ENCODE measurements at regions not wholly inside any gene's neighbourhood (a gene's known extent, or its start where the extent isn't known, plus 50 kb on each side); places are given as distances from the start of the nearest gene placed in this dataset.

DNA sequence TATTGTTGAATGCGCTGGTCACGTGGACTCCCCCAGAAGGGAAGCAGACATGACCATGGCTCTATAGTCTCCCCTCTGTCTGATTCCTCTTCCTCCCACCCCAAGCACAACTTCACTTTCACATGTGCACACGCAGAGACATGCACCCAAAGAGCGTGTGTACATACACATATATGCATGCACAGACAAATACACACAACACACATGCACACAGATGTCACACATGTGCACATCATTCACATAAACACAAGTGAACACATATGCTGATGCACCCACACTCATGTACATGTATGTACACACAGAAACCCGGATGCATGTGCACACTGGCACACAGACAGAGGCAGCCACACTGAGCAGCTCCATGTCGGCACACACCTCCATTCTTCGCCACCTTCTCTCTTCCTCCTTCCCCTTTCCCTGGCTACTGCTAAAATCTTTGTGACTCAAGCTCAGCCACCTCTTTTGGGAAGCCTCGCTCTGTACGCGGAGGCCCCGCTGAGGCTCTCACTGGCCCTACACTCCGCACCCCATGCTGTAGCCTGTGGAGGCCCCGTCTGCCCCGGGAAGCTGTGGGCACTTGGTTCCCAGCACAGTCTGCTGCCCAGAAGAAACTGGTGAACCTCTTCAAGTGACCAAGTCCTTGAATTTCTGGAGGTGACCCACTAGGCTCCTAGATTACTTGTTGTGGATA, 101.6 kb upstream of the TEX51 start:
- no peak for DNase-seq

DNA sequence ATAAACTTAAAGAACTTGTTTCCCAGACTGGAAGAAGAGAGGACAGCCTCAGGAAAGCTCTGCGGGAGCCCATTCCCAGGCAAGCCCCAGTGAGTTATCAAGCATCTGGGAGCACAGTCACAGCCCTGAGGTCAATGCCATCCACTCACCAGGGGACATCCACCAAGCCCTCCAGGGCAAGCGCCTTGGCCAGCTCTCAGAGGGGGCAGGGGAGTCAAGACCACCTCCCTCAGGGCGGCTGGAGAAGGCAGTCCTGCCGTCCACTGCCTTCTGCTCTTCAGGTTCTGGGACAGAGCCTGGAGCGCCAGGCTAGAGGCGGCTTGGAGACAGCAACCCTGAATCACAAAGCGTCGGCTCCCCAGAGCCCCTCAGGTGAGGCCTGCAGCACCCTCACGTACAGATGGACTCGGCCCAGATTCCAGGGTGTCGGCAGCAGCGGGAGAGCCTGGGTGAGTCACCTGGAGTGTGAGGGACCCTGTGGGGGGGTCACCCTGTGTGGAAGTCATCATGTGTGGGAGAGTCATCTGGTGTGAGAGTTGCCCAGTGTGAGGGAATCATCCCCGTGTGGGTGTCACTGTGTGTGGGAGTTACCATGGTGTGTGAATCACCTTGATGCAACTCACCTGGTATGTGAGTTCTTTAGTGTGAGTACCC, 100.9 kb upstream of the TEX51 start:
- no peak for DNase-seq

DNA sequence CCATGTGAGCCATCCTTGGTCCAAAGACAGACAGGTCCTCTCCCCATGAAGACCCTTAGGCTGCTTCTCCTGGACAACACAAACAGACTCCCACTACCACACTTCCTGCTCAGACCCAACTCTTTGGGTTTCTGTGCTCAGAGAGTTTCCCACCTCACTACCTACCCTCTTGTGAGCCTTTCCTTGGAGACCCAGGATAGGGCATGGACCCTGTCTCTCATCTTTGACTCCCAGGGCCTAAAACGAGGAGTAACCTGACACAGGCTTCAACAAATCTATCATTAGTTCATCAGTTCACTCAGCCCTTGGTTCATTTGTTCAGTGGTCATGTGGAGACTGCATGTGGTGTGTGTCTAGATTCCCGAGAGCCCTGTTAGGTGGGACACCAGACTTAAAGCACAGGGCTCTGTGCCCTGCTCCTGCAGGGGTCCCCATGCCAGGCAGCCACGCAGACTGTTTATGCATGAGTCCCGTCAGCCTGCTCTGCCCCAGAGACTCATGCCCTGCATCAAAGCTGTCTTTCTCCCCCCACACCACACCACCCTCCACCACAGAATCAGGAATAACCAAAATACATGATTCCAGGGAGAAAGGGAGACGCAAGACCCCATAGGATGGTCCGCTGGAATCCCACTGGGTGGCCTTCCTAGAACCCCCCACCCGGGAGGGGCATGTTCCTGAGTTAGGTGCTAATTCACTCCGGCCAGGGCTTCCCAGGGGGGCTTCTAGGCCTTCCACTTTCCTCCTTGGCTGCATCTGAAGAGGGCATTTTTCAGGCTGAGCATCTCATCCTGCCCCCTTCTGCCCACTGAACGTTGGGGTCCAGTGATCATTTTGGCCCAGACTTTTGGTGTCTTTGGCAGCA, 100.2 kb upstream of the TEX51 start:
- no peak for DNase-seq

DNA sequence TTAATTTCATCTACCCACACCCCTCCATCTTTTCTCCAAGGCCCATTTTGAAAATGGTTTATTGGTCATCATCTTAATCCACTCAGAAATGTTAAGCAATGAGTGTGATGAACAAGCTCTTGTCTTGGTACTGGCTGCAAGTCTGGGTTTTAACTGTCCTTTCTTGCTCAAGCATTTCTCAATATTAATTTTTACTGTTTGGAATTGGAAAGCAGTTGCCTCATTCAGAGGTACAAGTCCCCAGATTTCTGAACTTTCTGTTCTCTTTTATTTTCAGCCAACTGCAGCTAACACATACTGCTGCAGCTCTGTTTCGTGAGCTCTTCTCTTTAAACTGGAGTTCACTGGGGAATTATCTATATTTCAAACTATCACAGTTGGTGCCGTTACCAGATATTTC, 99.4 kb upstream of the TEX51 start:
- no peak for DNase-seq

DNA sequence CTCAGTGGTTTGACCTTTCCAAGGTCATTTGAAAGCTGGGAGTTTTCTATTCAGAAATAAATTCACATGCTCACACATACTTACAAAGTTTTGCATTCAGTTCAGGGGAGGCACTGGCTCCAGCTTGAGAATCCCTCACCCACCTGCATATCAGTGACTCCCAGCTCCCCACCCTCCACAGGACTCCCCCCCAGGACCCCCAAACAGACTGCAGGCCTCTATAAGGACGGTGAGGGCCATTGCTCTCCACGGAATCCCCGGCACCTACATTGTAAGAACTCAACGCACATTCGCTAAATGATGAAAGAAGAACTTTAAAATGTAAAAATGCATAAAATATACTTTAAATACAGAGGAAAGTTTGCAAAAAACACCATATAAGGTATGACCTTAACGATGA, 97.2 kb upstream of the TEX51 start:
- no peak for DNase-seq

DNA sequence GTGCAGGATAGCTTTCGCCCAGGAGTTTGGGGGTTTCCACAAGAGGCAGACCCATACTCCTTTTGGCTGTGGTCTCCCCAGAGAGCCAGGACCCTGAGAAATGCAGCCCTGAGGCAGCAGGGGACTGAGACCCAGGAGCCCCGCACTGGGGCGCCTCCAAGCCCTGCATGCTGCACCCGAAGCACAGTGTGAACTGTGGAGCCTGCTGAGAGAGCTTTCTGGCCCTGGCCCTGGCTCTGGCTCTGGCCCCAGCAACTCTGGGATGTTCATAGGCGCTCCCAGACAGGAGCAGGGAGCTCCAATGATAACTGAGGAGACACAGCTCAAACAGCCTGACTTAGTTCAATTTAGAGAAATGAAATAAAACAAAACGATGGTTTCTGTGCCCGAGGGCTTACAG, 96.4 kb upstream of the TEX51 start:
- no peak for DNase-seq

DNA sequence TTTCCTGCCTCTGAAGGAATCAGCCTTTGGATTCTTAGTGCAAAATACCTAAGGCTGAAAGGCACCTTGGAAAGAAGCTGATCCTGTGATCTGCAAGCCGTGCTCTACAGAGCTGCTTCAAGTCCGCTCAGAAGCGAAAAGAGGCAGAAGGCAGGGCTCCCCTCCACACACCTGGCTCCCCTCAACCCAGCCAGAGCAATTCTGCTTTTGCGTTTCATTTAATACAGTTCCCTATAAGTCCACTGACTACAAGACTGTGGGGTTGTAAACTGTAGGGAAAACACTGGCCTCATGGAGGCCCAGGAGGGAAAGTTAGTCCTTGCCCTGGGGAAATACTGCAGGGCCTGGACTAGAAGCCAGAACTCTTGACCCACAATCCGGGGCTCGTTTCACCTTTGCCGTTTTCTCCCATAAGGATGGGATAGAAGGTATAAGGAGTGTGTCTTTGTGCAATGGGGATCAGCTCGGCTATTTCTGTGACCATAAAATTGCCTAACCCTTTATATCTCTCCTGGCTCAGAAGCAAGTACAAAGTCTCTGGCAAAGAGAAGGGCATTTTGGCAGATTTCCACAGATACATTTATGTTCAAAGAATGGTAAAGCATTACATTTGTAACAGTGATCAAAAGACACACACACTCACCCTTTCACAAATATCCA, 95.8 kb upstream of the TEX51 start:
- no peak for DNase-seq

DNA sequence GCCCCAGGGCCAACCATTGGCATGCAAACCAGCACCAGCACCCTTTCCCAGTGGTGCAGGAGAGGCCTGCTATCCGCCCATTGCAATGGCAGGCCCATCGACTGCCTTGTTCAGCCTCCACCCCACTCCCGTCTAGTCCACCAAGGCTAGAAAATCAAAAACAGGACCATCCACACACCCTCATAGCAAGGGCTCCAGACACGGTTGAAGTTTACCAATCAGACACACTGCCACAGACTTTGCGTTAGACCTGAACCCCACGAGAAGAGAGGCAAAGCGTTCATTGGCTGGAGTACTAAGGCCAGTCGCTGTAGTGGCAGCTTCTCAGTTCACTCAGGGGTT, 95.3 kb upstream of the TEX51 start:
- DNase-seq, result no peak

DNA sequence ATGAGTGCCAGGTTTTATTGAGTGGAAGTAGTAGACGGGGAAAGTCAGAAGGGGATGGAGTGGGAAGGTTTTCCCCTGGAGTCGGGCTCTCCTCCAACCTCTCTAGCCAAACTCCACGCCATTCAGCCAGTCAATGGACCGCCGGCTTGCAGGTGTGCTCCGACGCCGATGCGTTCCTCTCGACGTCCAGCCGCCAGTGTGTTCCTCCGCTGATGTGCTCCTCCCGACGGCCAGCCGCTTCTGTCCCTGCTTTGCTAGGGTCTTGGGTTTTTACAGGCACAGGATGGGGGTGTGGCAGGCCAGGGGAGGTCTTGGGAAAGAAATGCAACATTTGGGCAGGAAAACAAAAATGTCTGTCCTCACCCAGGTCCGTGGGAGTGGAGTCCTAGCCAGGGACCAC, 94.3 kb upstream of the TEX51 start:
- no peak for DNase-seq

DNA sequence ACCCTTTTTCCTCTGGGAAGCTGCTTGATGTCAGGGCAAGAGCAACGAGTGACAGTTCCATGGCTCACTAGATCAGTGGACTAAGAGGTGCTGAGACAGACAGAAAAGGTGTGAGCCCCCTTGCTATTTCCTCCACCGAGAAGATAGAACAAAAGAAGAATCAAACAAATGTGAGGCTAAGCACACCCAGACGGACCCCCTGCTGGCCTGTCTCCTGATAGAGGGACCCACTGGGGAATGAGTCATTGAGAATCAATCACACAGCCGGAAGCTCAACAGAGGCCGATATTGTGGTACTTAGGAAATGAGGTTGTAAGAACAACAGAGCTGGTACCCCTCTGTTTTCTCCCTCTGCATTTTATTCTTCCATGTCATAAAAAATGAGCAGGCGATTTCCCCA, 89.8 kb upstream of the TEX51 start:
- DNase-seq, result no peak

DNA sequence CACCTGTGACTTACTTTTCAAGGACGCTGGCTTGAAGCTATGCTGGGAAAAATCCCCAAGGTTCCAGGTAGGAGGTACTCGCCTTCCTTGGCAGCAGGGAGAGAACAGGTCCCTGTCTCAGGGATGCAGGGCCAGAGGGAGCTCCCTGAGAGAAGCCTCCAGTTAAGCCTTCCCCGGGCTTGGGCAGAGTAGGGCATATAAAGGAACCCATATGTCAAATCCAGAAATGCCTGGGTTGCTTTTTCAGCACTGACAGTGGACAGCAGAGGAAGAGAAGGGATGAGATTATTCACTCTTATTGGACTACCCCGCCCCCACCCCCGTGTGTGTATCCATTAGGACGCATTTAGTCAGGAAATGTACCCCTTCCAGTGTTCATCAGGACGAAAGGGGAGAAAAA, 89.3 kb upstream of the TEX51 start:
- no peak for DNase-seq

DNA sequence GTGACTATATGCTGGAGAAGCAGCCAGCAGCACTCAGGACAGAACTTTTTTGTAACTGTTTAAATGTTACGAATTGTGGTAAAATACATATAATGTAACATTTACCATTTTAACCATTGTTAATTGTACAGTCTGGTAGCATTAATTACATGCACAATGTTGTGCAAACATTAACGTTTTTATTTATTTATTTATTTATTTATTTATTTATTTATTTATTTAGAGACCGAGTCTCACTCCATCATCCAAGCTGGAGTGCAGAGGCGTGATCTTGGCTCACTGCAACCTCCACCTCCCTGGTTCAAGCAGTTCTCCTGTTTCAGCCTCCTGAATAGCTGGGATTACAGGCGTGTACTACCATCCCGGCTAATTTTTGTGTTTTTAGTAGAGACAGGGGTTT, 88.7 kb upstream of the TEX51 start:
- no peak for DNase-seq

DNA sequence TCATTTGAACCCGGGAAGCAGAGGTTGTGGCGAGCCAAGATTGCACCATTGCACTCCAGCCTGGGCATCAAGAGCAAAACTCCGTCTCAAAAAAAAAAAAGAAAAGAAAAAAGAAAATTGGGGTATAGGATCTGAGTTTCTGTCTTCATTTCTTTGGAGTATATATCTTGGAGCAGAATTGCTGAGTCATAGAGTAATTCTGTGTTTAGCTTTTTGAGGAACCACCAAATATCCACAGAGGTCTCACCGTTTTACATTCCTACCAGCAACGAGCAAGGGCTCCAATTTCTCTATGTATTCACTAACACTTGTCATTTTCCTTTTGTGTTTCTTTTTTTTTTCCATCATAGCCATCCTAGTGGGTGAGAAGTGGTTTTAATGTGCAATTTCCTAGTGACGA, 87.6 kb upstream of the TEX51 start:
- no peak for DNase-seq

DNA sequence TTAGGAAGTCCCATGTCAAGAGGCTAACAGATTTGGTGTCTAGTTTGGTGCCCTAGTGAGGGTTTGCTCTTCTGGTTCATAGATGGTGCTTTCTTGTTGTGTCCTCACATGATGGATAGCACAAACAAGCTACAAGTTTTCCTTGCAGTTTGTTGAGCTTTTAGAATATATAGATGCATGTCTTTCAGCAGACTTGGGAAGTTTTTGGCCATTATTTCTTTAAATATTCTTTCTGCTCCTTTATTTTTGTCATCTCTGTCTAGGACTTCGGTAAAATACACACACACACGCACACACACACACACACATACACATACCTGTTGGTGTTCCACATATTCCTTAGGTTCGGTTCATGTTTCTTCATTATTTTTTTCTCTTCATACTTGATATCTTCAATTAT, 81.5 kb upstream of the TEX51 start:
- DNase-seq, result no peak

DNA sequence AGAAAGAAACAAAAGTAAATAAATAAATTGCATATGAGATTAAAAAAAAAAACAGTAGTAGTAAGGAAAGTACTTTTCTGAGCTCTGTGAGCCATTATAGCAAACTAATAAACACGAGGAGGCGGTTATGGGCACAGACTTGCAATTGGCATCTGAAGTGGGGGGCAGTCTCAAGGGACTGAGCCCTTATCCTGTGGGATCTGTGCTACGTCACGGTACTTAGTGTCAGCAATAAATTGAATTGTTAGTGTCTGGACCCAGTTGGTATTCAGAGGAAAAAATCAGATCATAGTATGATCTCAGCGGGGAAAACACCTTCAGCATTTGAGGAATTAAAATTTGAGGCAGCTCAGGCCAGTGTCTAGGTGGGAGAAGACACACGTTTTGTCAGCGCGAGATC, 76.6 kb upstream of the TEX51 start:
- no peak for DNase-seq

DNA sequence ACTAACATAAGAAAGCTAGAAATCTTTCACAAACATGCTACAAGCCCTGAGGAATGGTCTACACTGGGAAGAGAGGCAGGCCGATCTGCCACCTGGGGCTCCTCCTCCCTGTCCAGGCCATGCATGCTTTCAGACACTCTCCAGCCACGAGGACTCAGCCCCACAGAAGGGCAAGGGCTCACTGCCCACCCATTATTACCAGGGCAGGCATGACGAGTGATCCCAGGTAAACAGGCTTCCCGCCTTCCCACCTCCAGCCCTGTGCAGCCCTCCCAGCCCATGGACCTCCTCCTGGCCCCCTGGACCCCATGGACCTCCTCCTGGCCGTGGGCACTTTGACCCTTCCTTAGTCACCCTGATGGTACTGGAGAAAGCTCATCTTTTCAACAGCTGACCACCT, 75.8 kb upstream of the TEX51 start:
- no peak for DNase-seq

DNA sequence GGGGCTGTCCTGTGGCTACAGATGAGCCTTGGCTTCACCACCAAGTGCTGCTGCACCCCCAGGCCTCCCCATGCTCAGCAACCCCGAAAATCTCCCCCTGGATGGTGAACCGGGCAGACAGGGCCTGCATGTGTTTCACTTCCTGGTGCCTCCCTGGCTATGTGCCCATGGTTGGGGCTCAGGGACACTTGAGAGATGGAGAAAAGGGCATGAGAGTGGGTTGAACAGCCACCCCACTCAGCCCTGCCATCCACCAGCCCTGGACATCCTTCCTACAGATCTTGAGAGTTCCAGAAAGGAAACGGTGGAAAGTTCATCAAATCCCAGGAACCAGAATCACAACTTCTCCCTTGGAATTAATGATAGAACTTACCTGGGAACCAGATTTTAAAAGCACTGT, 74.7 kb upstream of the TEX51 start:
- DNase-seq, result no peak

DNA sequence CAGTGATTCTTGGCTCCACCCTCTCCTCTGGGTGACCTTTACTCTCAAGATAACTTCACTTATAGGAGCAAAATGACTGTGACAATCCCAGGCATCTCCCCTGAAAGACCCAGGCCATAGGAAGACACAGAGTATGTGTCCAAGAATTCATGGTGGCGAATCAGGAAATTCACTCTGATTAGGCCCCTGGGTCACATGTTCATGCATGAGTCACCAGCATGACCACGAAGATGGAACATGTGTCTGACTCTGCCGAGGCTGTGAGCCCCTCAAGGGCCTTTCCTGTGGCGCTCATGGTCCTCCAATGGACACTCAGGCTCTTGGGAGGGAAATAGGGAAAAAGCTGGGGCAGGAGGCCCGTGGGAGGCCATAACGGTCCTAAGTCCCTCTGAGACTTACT, 74.0 kb upstream of the TEX51 start:
- no peak for DNase-seq

DNA sequence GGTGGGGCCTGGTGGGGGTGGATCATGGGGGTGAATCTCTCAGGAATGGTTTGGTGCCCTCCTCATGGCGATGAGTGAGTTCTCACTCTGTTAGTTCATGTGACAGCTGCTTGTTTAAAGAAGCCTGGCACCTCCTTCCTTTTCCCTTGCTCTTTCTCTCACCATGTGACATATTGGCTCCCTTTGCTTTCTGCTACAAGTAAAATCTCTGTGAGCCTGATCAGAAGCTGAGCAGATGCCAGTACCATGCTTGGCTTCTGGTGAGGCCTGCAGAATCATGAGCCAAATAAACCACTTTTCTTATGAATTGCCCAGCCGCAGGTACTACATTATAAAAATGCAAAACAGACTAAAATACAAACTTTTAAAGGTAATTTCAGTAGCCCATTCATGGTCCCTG, 73.4 kb upstream of the TEX51 start:
- DNase-seq, result no peak

DNA sequence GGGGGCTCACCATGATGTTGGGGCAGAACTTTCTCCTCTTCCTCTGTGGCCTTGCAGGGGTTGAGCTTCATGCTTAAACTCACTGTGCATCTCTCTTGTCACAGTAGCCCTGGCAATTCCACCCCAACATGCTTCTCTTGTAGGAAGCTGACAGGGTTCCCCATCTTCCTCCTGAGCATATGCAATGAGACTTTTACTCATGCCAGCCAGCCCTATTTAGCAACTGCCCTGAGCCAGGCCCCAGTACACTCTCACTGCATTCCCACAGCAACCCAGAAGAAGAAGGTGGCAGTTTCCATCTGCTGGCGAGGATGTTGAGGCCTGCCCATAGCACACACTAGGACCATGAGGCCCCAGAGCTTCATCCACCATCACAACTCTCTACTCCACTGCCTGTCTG, 72.2 kb upstream of the TEX51 start:
- DNase-seq, result no peak

DNA sequence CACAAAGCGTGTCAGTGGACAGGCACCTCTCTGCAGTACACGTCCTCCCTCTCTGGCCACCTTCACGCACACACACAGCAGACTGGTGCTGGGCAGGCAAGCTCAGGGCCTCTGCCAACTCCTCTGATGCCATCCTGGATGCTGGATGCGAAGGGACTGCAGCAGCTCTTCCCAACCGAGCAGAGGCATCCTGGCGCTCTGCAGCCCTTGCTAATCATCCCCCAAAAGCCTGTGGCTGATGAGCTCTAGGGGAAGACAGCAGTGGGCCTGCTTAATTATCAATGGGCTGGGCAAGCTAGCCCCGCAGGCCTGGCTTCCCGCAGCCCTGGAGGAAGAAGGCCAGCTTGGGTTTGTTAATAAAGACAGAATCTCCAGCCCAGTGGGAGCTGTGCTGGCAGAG, 71.3 kb upstream of the TEX51 start:
- DNase-seq, result no peak

DNA sequence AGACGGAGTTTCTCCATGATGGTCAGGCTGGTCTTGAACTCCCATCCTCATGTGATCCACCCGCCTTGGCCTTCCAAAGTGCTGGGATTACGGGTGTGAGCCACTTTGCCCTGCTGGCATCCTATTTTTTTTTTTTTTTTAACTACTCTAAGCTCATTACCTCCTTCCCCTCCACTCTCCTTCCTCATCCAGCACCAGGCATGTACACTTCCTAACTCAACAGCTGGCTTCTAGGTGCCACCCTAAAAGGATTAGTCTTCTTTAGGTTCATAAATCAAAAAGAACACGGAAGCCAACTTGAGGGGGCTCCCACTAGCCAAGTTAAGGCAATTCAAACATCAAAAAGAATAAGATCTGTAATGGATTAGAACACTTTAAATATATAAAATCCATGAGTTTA, 70.6 kb upstream of the TEX51 start:
- no peak for DNase-seq

DNA sequence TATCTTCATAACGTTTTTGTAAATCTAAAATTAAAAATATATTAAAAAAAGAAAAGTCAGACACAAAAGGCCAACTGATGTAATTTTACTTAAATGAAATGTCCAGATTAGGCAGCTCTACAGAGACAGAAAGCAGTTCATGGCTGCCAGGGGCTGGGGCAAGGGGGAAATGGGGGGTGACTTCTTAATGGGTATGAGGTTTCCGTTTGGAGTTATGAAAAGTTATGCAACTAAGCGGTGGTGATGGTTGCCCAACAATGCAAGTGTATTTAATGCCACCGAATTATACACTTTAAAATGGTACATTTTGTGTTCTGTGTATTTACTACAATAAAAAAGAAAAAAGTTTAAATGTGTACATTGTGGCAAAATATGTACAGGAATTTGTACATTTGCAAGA, 70.2 kb upstream of the TEX51 start:
- no peak for DNase-seq
